GM12878 (cell line): ENCODE measurements at regions not wholly inside any gene's neighbourhood (a gene's known extent, or its start where the extent isn't known, plus 50 kb on each side); places are given as distances from the start of the nearest gene placed in this dataset.

Source experiments
- ATAC-seq: fragments of 200-7000 bp; cut with Tn5 transposase; 3 replicates; pipeline ENCODE4 v1.9.1; 2020; ENCODE audit warnings: mild to moderate bottlenecking, moderate library complexity
- BruUV-seq: library from RNA; stranded (reverse); fragments of 400-500 nt; replicated peaks from 2 replicates; lab custom pipeline; 2021; lab: Mats Ljungman, UMichigan
- CTCF ChIA-PET: fragments of 300-600 bp; sonication (Branson Sonifier 250); formaldehyde crosslinking; extraction: SDS; loops from one replicate; lab custom pipeline; 2021; ENCODE audit warnings: inconsistent platforms; lab: Yijun Ruan, JAX
- POLR2A ChIA-PET: fragments of 350-600 bp; formaldehyde crosslinking; extraction: SDS; loops from one replicate; lab custom pipeline; 2021; ENCODE audit warnings: inconsistent platforms; lab: Charles Lee
- RAD21 ChIA-PET: fragments of 300-600 bp; sonication (Branson Sonifier 250); formaldehyde crosslinking; loops from one replicate; lab custom pipeline; 2023; ENCODE audit warnings: antibody characterized with exemption; ENCODE audit not compliant: unreplicated experiment; lab: Charles Lee
- SMC1A ChIA-PET: fragments of 300-600 bp; sonication (Branson Sonifier 250); formaldehyde crosslinking; loops from one replicate; lab custom pipeline; 2023; ENCODE audit not compliant: unreplicated experiment, uncharacterized antibody; lab: Charles Lee
- DNase-seq: peaks from one replicate; pipeline ENCODE4 v3.0.0-alpha.2; 2011; ENCODE audit warnings: low read depth, low spot score
- FAIRE-seq: peaks from 3 replicates; lab custom pipeline; 2011; peaks lifted over from hg19 to GRCh38; lab: Jason Lieb, UNC
- H2AFZ ChIP-seq: 2 replicates; pipeline ENCODE4 v1.6.0; 2011; ENCODE audit warnings: low read depth, low read length, control low read depth; ENCODE audit not compliant: control insufficient read depth
- H3K27ac ChIP-seq: 2 replicates; pipeline ENCODE4 v1.5.1; 2011; ENCODE audit warnings: control low read depth; ENCODE audit not compliant: control insufficient read depth, insufficient read depth
- H3K27me3 ChIP-seq, 2 experiments: replicated peaks in 1 of 2; 2 replicates each; pipeline versions ENCODE4 v1.6.0 to v1.6.1; 2011; ENCODE audit warnings: low read length in 1 of 2; ENCODE audit not compliant: control insufficient read depth in 2 of 2, insufficient read depth in 2 of 2
- H3K36me3 ChIP-seq, 2 experiments: 2 replicates each; pipeline ENCODE4 v1.5.1; 2011; ENCODE audit warnings: low read length in 1 of 2; ENCODE audit not compliant: control insufficient read depth in 2 of 2, insufficient read depth in 2 of 2
- H3K4me1 ChIP-seq: 2 replicates; pipeline ENCODE4 v1.6.1; 2011; ENCODE audit warnings: mild to moderate bottlenecking, low read length, moderate library complexity, mixed read lengths; ENCODE audit not compliant: control insufficient read depth, insufficient read depth
- H3K4me2 ChIP-seq: 2 replicates; pipeline ENCODE4 v1.6.0; 2011; ENCODE audit warnings: control low read depth; ENCODE audit not compliant: control insufficient read depth, insufficient read depth
- H3K4me3 ChIP-seq: fragments of 200-600 bp; sonication (generic); 2 replicates; pipeline ENCODE4 v1.5.1; 2016
- H3K79me2 ChIP-seq: 2 replicates; pipeline ENCODE4 v1.6.0; 2011; ENCODE audit warnings: low read length; ENCODE audit not compliant: control insufficient read depth, insufficient read depth
- H3K9ac ChIP-seq: 2 replicates; pipeline ENCODE4 v1.8.0; 2011; ENCODE audit warnings: low read length, control low read depth, mixed read lengths; ENCODE audit not compliant: control insufficient read depth, insufficient read depth
- H3K9me3 ChIP-seq: replicated peaks from 3 replicates; pipeline ENCODE4 v1.5.1; 2011; ENCODE audit warnings: mild to moderate bottlenecking, low read length; ENCODE audit not compliant: control insufficient read depth, insufficient read depth
- H4K20me1 ChIP-seq: 2 replicates; pipeline ENCODE4 v1.6.0; 2011; ENCODE audit not compliant: control insufficient read depth, insufficient read depth
- ATF2 ChIP-seq: IDR thresholded peaks from 2 replicates; pipeline ENCODE4 v1.6.1; 2012; ENCODE audit warnings: low read length, inconsistent platforms
- BRCA1 ChIP-seq: IDR thresholded peaks from 2 replicates; pipeline ENCODE4 v1.6.1; 2011; ENCODE audit warnings: low read depth, low read length, improper control_type of control experiment
- CEBPB ChIP-seq, 2 experiments: fragments of 150-350 bp in 1 of 2; IDR thresholded peaks; 2 replicates each; pipeline ENCODE4 v1.6.1; 2012 to 2014; ENCODE audit warnings: low read depth in 2 of 2, low read length in 2 of 2, borderline replicate concordance in 1 of 2, inconsistent platforms in 1 of 2
- CHD4 ChIP-seq: fragments of 200-600 bp; sonication (generic); IDR thresholded peaks from 2 replicates; pipeline ENCODE4 v1.6.1; 2016; ENCODE audit warnings: mild to moderate bottlenecking
- IRF5 ChIP-seq: fragments of 450-650 bp; IDR thresholded peaks from 2 replicates; pipeline ENCODE4 v1.6.1; 2017; ENCODE audit warnings: borderline replicate concordance
- SUPT20H ChIP-seq: IDR thresholded peaks from 2 replicates; pipeline ENCODE4 v1.6.1; 2011; ENCODE audit warnings: low read depth, mild to moderate bottlenecking, low read length, moderate library complexity, borderline replicate concordance; ENCODE audit not compliant: control insufficient read depth
- ZNF622 ChIP-seq: fragments of 450-650 bp; IDR thresholded peaks from 2 replicates; pipeline ENCODE4 v1.6.1; 2017; ENCODE audit warnings: mild to moderate bottlenecking, inconsistent platforms
- WGBS: methylation state at CpG from one replicate; pipeline ENCODE4 v1.1.6; 2016; ENCODE audit warnings: low lambda C conversion rate; ENCODE audit not compliant: insufficient replicate concordance, insufficient coverage; ENCODE audit errors: missing lambda C conversion rate; 5-methylcytosine and 5-hydroxymethylcytosine counted together
- in situ Hi-C: fragments of 300-500 bp; cut with MboI; formaldehyde crosslinking; loops from 9 replicates; pipeline ENCODE4 v1.14.3; 2018; ENCODE audit warnings: mixed read lengths
- intact Hi-C: fragments of 100-400 bp; cut with micrococcal nuclease; formaldehyde crosslinking; loops from one replicate; pipeline ENCODE4 v1.14.2; 2022; ENCODE audit not compliant: unreplicated experiment

- CTCF ChIA-PET: no interaction called here
- intact Hi-C loops (no loop called here), in situ Hi-C loops (no loop called here)
- Histone ChIP-seq H3K9me3 (no peaks in the 10 kb centered on the region), H3K27ac (no peak overlapping the region), H3K79me2 (no peaks in the 10 kb centered on the region), H2AFZ (no peak overlapping the region), H3K36me3 (no peaks in the 10 kb centered on the region), H4K20me1 (no peaks in the 10 kb centered on the region), H3K4me1 (no peaks in the 10 kb centered on the region), H3K4me2 (no peak overlapping the region), H3K4me3 (no peak overlapping the region), H3K9ac (no peak overlapping the region), H3K27me3 (no peaks in the 10 kb centered on the region)
- no peak for ATAC-seq
- no peak for DNase-seq
- BruUV-seq: no TSS peak
- RAD21 ChIA-PET: no interaction called here
- SMC1A ChIA-PET: no interaction called here
- WGBS: 3% methylated on average over 2 of the region's 2 CpGs
- TF ChIP-seq ATF2 (no peak), IRF5 (no peak), SUPT20H (no peak), BRCA1 (no peak)
- TF ChIP-seq, all 136 proteins: peak for 0
- POLR2A ChIA-PET: no interaction called here
- no peak for FAIRE-seq
Observed at GRCh38 chr9:119761812-119762211, 392.6 kb upstream of the BRINP1 start.

GRCh38 chr9:119758990-119759389, 389.8 kb upstream of the BRINP1 start:
- Histone ChIP-seq H4K20me1 (no peaks in the 10 kb centered on the region), H3K79me2 (no peaks in the 10 kb centered on the region), H3K9ac (no peak overlapping the region), H3K9me3 (no peaks in the 10 kb centered on the region), H3K4me2 (no peak overlapping the region), H2AFZ (no peak overlapping the region), H3K27ac (no peak overlapping the region), H3K27me3 (no peaks in the 10 kb centered on the region), H3K4me3 (no peak overlapping the region), H3K36me3 (no peaks in the 10 kb centered on the region), H3K4me1 (no peaks in the 10 kb centered on the region)
- POLR2A ChIA-PET: no interaction called here
- no peak for FAIRE-seq
- in situ Hi-C loops: no loop called here
- intact Hi-C loops: no loop called here
- no peak for ATAC-seq
- no TSS peak for BruUV-seq
- SMC1A ChIA-PET: interaction anchor here (1.4 kb wide), 1 partner anchor 10 kb away, joined by 3 read pairs; no protein-coding TSS in a partner anchor
- RAD21 ChIA-PET: no interaction called here
- CTCF ChIA-PET: no interaction called here
- no peak for DNase-seq
- 39% methylated on average over 5 of the region's 5 CpGs for WGBS
- TF ChIP-seq CHD4 (no peak), ZNF622 (no peak), SUPT20H (no peak), CEBPB (IDR thresholded peaks at IDR 0.05; ENCODE audit: borderline replicate concordance in 1 of 2, low read depth in 2 of 2, low read length in 2 of 2) (no peak)
